Gastroesophageal sphincter (tissue), 4 donors: ENCODE measurements at regions not wholly inside any gene's neighbourhood (a gene's known extent, or its start where the extent isn't known, plus 50 kb on each side); places are given as distances from the start of the nearest gene placed in this dataset.

Experiments
- ATAC-seq: fragments of 150-250 bp; one replicate; pipeline ENCODE4 v1.9.1; 2016; ENCODE audit warnings: mild to moderate bottlenecking, moderate library complexity
- H3K27ac ChIP-seq, 4 donors: fragments of 200-600 bp; sonication (generic) in 3 of 4; 1 replicate in 3 of 4; 2 replicates in 1 of 4; pipeline ENCODE4 v1.5.1; 2016 to 2019
- H3K27me3 ChIP-seq: fragments of 200-600 bp; sonication (generic); one replicate; pipeline ENCODE4 v1.5.1; 2019
- H3K36me3 ChIP-seq, 2 donors: fragments of 200-600 bp; sonication (generic); one replicate each; pipeline ENCODE4 v1.5.1; 2019; ENCODE audit warnings: control low read depth in 1 of 2
- H3K4me1 ChIP-seq, 3 donors: fragments of 200-600 bp; sonication (generic); 1 replicate in 2 of 3; 2 replicates in 1 of 3; pipeline ENCODE4 v1.5.1; 2016 to 2019; ENCODE audit warnings: control low read depth in 2 of 3
- H3K4me3 ChIP-seq, 2 donors: fragments of 200-600 bp; sonication (generic); one replicate each; pipeline ENCODE4 v1.5.1; 2019; ENCODE audit warnings: mild to moderate bottlenecking in 1 of 2, moderate library complexity in 1 of 2
- H3K9me3 ChIP-seq, 3 donors: fragments of 200-600 bp; sonication (generic); one replicate each; pipeline ENCODE4 v1.5.1; 2017 to 2019; ENCODE audit warnings: control low read depth in 2 of 3
- EP300 ChIP-seq: sonication (generic); formaldehyde crosslinking; IDR thresholded peaks from one replicate; pipeline ENCODE4 v1.6.1; 2017; ENCODE audit warnings: antibody characterized with exemption, mild to moderate bottlenecking
- POLR2A ChIP-seq, 2 donors: fragments of 450-650 bp; IDR thresholded peaks; one replicate each; pipeline ENCODE4 v1.6.1; 2017; ENCODE audit warnings: antibody characterized with exemption in 2 of 2, mild to moderate bottlenecking in 2 of 2, moderate library complexity in 1 of 2
- POLR2AphosphoS5 ChIP-seq: sonication (generic); formaldehyde crosslinking; IDR thresholded peaks from one replicate; pipeline ENCODE4 v1.6.1; 2017; ENCODE audit warnings: antibody characterized with exemption
- WGBS, 2 donors: methylation state at CpG; one replicate each; pipeline ENCODE4 v1.1.5; 2018; ENCODE audit warnings: low coverage in 1 of 2; 5-methylcytosine and 5-hydroxymethylcytosine counted together
- TF ChIP-seq, protein P1 (sequence below), 4 experiments: fragments of 200-600 bp in 2 of 4; fragments of 450-650 bp in 2 of 4; sonication (generic) in 1 of 4; IDR thresholded peaks; one replicate each; pipeline ENCODE4 v1.5.1; 2017 to 2019; ENCODE audit warnings: antibody characterized with exemption in 4 of 4, mild to moderate bottlenecking in 2 of 4, moderate library complexity in 2 of 4

DNA sequence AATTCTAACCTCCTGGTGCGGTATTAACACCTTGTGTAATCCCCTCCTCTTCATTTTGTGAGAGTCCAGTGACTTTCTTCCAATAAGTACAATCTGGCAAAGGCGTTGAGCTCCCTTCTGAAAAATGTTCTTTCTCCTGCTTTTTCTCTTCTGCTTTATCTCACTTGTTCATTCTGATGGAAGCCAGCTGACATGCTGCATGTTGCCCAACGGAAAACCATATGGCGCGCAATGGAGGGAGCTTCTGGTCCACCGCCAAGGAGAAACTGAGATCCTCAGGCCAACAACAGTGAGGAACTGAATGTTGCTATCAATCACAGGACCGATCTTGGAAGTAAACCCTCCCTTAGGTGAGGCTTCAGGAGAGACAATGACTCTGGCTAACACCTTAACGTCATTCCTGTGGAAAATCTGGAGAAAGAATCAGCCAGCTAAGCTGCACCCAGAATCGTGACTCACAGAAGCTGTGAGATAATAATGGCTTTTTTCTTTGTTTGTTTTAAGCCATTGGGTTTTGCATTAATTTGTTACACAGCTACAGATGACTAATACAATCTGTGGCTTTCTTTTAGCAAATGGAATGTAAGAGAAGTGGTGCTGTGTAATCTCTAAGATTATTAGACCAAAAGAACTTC is 1323.9 kb upstream of the DDX18 start:
- TF ChIP-seq POLR2AphosphoS5 (no peak), POLR2A (IDR thresholded peaks at IDR 0.05) (no peak), EP300 (no peak)
- H3K27ac ChIP-seq = no peak overlapping the region
- 50 to 51% methylated on average over 5 to 7 of the region's 9 CpGs for WGBS, 2 donors
- no peaks in the 10 kb centered on the region for H3K4me1 ChIP-seq
- ATAC-seq = no peak
- no peaks in the 10 kb centered on the region for H3K36me3 ChIP-seq
- no peaks in the 10 kb centered on the region for H3K27me3 ChIP-seq
- no peak overlapping the region for H3K4me3 ChIP-seq
- H3K9me3 ChIP-seq = peaks cover 0 to 6% (median 0%) of the 10 kb centered on the region in 3 donors

DNA sequence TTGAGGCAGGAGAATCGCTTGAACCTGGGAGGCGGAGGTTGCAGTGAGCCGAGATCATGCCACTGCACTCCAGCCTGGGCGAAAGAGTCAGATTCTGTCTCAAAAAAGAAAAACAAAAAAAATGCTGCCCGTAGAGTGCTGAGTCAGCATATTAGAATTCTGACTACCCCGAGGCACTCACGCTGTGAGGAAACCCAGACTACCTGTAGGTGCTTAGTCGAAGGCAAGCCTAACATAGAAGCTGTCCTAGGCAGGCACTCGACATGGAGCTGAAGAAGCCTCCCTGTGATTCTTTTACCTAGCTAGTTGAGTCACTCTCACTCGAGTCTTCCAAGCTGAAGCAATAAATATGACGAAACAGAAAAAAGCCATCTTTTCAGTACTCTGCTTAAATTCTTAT is 1323.2 kb upstream of the DDX18 start:
- ATAC-seq = no peak
- Histone ChIP-seq H3K27me3 (no peaks in the 10 kb centered on the region), H3K27ac (no peak overlapping the region), H3K4me3 (no peak overlapping the region), H3K9me3 (peaks cover 0 to 6% (median 0%) of the 10 kb centered on the region in 3 donors), H3K36me3 (no peaks in the 10 kb centered on the region), H3K4me1 (no peaks in the 10 kb centered on the region)
- WGBS, 2 donors = 58 to 85% methylated on average over 7 to 11 of the region's 11 CpGs
- no peak for TF ChIP-seq POLR2AphosphoS5
- TF ChIP-seq EP300 = no peak
- no peak for TF ChIP-seq POLR2A (IDR thresholded peaks at IDR 0.05)
- TF ChIP-seq, protein P1, sequence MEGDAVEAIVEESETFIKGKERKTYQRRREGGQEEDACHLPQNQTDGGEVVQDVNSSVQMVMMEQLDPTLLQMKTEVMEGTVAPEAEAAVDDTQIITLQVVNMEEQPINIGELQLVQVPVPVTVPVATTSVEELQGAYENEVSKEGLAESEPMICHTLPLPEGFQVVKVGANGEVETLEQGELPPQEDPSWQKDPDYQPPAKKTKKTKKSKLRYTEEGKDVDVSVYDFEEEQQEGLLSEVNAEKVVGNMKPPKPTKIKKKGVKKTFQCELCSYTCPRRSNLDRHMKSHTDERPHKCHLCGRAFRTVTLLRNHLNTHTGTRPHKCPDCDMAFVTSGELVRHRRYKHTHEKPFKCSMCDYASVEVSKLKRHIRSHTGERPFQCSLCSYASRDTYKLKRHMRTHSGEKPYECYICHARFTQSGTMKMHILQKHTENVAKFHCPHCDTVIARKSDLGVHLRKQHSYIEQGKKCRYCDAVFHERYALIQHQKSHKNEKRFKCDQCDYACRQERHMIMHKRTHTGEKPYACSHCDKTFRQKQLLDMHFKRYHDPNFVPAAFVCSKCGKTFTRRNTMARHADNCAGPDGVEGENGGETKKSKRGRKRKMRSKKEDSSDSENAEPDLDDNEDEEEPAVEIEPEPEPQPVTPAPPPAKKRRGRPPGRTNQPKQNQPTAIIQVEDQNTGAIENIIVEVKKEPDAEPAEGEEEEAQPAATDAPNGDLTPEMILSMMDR (IDR thresholded peaks at IDR 0.05) = no peak

DNA sequence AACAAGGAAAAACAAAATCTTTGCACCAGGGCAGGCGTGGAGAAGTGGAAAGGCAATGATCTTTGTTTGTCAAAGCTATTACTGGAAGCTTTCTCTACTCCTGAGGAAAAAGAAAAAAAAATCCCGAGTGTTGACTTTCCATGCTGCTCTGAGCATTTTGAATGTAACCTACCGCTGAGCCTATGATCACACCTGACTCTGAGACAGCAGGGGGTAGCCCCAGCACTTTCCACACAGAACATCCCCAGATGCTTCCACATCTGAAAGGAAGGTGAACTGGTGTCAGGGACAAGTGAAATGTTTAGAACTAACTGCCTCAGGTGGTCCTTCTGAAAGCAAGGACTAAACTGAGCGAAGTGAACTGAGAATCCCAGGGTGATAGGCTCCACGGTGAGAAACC is 1315.1 kb upstream of the DDX18 start:
- H3K27me3 ChIP-seq = no peaks in the 10 kb centered on the region
- TF ChIP-seq, protein P1 (IDR thresholded peaks at IDR 0.05) = no peak
- TF ChIP-seq POLR2AphosphoS5 = no peak
- no peak for TF ChIP-seq POLR2A (IDR thresholded peaks at IDR 0.05)
- no peak for TF ChIP-seq EP300
- H3K4me1 ChIP-seq = no peaks in the 10 kb centered on the region
- no peak overlapping the region for H3K27ac ChIP-seq
- no peak for ATAC-seq
- H3K9me3 ChIP-seq = no peaks in the 10 kb centered on the region
- H3K4me3 ChIP-seq = no peak overlapping the region
- no peaks in the 10 kb centered on the region for H3K36me3 ChIP-seq
- WGBS, 2 donors = 33 to 49% methylated on average over 4 to 5 of the region's 5 CpGs

DNA sequence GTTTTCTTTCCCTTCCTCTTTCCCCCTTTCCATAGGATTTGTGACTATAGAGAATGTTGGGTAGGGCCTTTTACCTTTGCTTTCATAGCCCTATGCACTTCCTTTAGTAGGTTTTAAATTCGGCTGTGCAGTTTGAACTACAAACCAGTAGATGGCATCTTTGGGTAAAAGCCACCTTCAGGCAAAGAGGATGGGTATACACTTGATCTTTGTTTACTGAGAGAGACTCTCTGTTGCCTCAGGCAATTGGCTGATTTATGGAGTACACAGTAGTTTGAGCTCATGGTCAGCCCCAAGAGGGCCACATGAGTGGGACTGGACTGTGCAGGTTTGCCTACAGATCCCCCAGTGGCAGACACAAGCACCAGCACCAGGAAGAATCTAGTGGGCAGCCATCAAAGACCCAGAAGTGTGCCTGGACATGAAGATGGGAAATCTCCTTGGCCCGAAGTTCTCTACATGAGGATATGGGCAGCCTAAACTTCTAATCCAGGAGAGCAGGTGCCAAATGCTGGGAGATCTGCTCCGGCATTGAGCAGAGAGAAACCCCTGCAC is 1304.3 kb upstream of the DDX18 start:
- 13 to 80% methylated on average over 1 of the region's 3 CpGs for WGBS, 2 donors
- H3K36me3 ChIP-seq = no peaks in the 10 kb centered on the region
- no peak overlapping the region for H3K4me3 ChIP-seq
- no peak overlapping the region for H3K27ac ChIP-seq
- H3K9me3 ChIP-seq = peaks cover 0 to 6% (median 0%) of the 10 kb centered on the region in 3 donors
- H3K27me3 ChIP-seq = no peaks in the 10 kb centered on the region
- no peaks in the 10 kb centered on the region for H3K4me1 ChIP-seq
- TF ChIP-seq POLR2A (IDR thresholded peaks at IDR 0.05) = no peak
- TF ChIP-seq, protein P1 (IDR thresholded peaks at IDR 0.05) = no peak
- no peak for TF ChIP-seq POLR2AphosphoS5
- no peak for TF ChIP-seq EP300
- ATAC-seq = no peak

DNA sequence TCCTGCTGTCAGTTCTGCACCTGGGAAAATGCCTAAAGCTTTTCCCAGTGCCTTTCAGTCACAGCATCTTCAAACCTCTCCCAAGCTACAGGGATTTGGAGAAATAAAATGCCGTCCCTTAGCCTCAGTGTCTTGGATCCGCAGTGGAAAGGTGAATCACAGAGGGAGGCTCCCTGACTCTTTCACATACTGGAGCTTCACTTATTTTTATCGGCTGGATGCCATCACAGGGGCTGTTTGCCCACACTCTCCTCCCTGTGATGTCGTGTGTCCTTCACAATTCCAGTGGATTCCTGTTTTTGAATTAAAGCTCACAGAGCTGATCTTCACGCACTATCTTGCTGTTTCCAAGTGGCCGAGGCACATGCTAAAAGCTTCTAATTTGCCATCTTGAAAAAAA is 1303.1 kb upstream of the DDX18 start:
- Histone ChIP-seq H3K27ac (no peak overlapping the region), H3K27me3 (no peaks in the 10 kb centered on the region), H3K4me3 (no peak overlapping the region), H3K36me3 (no peaks in the 10 kb centered on the region), H3K9me3 (peaks cover 0 to 4% (median 0%) of the 10 kb centered on the region in 3 donors), H3K4me1 (no peaks in the 10 kb centered on the region)
- 6 to 52% methylated on average over 4 to 6 of the region's 6 CpGs for WGBS, 2 donors
- no peak for ATAC-seq
- TF ChIP-seq POLR2AphosphoS5 = no peak
- TF ChIP-seq, protein P1 (IDR thresholded peaks at IDR 0.05) = no peak
- no peak for TF ChIP-seq POLR2A (IDR thresholded peaks at IDR 0.05)
- no peak for TF ChIP-seq EP300
